Parathyroid adenoma (tissue), 2 donors: ENCODE measurements at regions not wholly inside any gene's neighbourhood (a gene's known extent, or its start where the extent isn't known, plus 50 kb on each side); places are given as distances from the start of the nearest gene placed in this dataset.

Experiments used
- H2AFZ ChIP-seq: fragments of 300-600 bp; sonication (generic); one replicate; pipeline ENCODE4 v1.7.0; 2017; ENCODE audit warnings: antibody characterized with exemption, mild to moderate bottlenecking
- H3K27ac ChIP-seq: fragments of 300-600 bp; sonication (generic); one replicate; pipeline ENCODE4 v1.7.0; 2017
- H3K27me3 ChIP-seq: fragments of 300-600 bp; sonication (generic); one replicate; pipeline ENCODE4 v1.7.0; 2017; ENCODE audit warnings: low read length; ENCODE audit not compliant: control insufficient read depth, insufficient read depth
- H3K36me3 ChIP-seq: fragments of 300-600 bp; sonication (generic); one replicate; pipeline ENCODE4 v1.7.0; 2017; ENCODE audit warnings: low read length; ENCODE audit not compliant: control insufficient read depth, insufficient read depth
- H3K4me1 ChIP-seq: fragments of 300-600 bp; sonication (generic); one replicate; pipeline ENCODE4 v1.7.0; 2017; ENCODE audit warnings: control low read depth
- H3K4me2 ChIP-seq: fragments of 300-600 bp; sonication (generic); one replicate; pipeline ENCODE4 v1.7.0; 2017; ENCODE audit warnings: low read length
- H3K4me3 ChIP-seq: fragments of 300-600 bp; sonication (generic); one replicate; pipeline ENCODE4 v1.7.0; 2017; ENCODE audit warnings: low read depth, low read length
- H3K79me2 ChIP-seq: fragments of 300-600 bp; sonication (generic); one replicate; pipeline ENCODE4 v1.7.0; 2017; ENCODE audit warnings: control low read depth
- H3K9ac ChIP-seq: fragments of 300-600 bp; sonication (generic); one replicate; pipeline ENCODE4 v1.7.0; 2017; ENCODE audit warnings: mild to moderate bottlenecking
- H3K9me3 ChIP-seq: fragments of 300-600 bp; sonication (generic); one replicate; pipeline ENCODE4 v1.7.0; 2017; ENCODE audit warnings: low read length; ENCODE audit not compliant: control insufficient read depth
- TF ChIP-seq, protein P1 (sequence below): fragments of 300-600 bp; sonication (generic); IDR thresholded peaks from one replicate; pipeline ENCODE4 v1.7.0; 2017; ENCODE audit warnings: antibody characterized with exemption, mild to moderate bottlenecking
- donor health status: primary hyperparathyroidism.

DNA sequence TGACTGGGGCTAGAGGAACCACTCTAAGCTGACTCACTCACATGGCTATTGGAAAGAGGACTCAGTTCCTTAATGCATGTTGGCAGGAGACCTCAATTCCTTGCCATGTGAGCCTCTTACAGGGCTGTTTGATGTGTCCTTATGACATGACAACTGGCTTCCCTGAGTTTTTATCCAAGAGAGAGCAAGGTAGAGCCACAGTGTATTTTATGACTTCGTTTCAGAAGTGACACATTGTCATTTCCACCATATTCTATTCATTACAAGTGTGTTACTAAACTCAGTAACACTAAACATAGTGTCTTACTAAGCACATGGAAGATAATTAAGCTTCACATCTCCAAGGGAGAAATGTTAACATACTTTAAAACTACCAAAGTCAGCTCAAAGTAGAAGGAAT lies 98.2 kb downstream of the ZNF777 start:
- no peaks in the 10 kb centered on the region for H3K79me2 ChIP-seq
- H3K27me3 ChIP-seq, result no peaks in the 10 kb centered on the region
- no peak overlapping the region for H3K4me2 ChIP-seq
- no peaks in the 10 kb centered on the region for H3K36me3 ChIP-seq
- no peaks in the 10 kb centered on the region for H3K9me3 ChIP-seq
- H3K9ac ChIP-seq, result no peak overlapping the region
- no peak overlapping the region for H2AFZ ChIP-seq
- no peak overlapping the region for H3K4me3 ChIP-seq
- no peak overlapping the region for H3K27ac ChIP-seq
- H3K4me1 ChIP-seq, result no peaks in the 10 kb centered on the region
- TF ChIP-seq, protein P1, sequence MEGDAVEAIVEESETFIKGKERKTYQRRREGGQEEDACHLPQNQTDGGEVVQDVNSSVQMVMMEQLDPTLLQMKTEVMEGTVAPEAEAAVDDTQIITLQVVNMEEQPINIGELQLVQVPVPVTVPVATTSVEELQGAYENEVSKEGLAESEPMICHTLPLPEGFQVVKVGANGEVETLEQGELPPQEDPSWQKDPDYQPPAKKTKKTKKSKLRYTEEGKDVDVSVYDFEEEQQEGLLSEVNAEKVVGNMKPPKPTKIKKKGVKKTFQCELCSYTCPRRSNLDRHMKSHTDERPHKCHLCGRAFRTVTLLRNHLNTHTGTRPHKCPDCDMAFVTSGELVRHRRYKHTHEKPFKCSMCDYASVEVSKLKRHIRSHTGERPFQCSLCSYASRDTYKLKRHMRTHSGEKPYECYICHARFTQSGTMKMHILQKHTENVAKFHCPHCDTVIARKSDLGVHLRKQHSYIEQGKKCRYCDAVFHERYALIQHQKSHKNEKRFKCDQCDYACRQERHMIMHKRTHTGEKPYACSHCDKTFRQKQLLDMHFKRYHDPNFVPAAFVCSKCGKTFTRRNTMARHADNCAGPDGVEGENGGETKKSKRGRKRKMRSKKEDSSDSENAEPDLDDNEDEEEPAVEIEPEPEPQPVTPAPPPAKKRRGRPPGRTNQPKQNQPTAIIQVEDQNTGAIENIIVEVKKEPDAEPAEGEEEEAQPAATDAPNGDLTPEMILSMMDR, result no peak

DNA sequence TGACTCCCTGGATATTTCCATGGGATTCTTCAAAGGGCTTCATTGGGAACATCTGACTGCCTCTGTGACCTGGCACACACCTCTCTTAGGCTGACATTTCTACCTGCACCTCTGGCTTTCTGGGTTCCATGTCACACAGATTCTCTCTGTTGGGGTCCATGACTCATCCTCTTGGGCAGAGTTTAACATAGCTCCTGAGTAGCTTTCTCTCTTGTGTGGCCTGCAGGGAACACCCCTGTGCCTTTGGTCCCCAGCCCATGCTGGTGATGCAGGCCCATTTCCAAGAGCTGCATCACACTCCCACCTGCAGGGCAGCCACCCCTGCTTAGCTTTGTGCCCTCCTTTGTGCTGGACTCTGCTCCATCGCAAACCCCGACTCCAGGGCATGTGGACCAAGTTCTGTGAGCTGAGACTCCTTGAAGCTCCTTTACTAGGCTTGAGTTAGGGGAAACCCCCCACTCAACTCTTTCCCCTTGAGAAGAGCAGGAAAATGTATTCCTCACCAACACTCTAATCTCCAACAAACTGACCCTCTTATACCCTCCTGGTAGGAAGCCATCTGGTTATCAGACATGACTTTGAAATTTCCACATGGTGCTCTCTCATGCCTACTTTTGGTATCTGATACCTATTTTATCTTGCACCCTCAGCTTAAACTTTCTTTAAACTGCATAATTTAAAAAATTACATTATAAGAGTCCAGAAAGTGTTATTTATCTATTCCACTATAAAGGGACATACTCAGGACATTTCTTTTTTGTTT lies 93.3 kb downstream of the ZNF777 start:
- no peaks in the 10 kb centered on the region for H3K36me3 ChIP-seq
- no peak overlapping the region for H3K4me3 ChIP-seq
- H3K79me2 ChIP-seq, result no peaks in the 10 kb centered on the region
- H3K4me1 ChIP-seq, result no peaks in the 10 kb centered on the region
- no peaks in the 10 kb centered on the region for H3K9me3 ChIP-seq
- H3K27ac ChIP-seq, result no peak overlapping the region
- TF ChIP-seq, protein P1, result no peak
- no peaks in the 10 kb centered on the region for H3K27me3 ChIP-seq
- no peak overlapping the region for H2AFZ ChIP-seq
- no peak overlapping the region for H3K4me2 ChIP-seq
- H3K9ac ChIP-seq, result no peak overlapping the region

DNA sequence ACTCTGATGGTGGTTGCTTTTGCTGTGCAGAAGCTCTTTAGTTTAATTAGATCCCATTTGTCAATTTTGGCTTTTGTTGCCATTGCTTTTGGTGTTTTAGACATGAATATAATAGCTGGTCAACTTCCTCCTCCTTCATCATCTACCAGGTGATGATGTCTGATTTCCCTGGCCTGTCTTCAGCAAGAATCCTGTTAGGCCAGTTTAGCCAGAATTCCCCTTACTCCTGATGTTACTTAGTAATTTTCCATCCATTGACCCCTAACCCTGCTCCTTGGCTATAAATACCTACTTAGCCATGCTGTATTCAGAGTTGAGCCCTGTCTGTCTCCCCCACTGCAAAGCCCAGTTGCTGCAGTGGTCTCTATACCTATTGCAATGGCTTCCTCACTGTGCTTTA lies 91.4 kb downstream of the ZNF777 start:
- Histone ChIP-seq H3K4me1 (no peaks in the 10 kb centered on the region), H3K9ac (no peak overlapping the region), H3K27me3 (no peaks in the 10 kb centered on the region), H3K9me3 (no peaks in the 10 kb centered on the region), H3K79me2 (no peaks in the 10 kb centered on the region), H3K27ac (no peak overlapping the region), H3K36me3 (no peaks in the 10 kb centered on the region), H3K4me2 (no peak overlapping the region), H3K4me3 (no peak overlapping the region), H2AFZ (no peak overlapping the region)
- TF ChIP-seq, protein P1, result no peak

DNA sequence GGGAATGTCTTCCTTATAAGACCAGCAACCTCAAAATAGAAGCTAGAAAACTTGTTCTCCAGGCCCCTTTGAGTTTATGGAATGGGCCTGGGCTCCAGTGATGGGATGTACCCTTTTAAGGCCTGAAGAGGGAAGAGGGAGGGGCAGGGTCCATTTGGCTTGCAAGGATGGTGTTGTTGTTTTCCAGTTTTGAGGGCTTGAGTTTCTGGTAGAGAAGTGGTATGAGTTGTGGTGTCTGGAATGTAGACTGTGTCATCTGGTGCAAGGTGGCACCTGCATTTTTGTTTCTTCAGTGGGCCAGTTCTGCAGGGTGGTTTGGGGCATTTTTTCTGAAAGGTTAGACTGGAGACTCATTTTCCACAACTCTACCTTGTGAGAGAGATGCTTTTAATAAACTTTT lies 90.1 kb downstream of the ZNF777 start:
- no peak overlapping the region for H2AFZ ChIP-seq
- H3K79me2 ChIP-seq, result no peaks in the 10 kb centered on the region
- no peak overlapping the region for H3K9ac ChIP-seq
- H3K36me3 ChIP-seq, result no peaks in the 10 kb centered on the region
- H3K4me1 ChIP-seq, result no peaks in the 10 kb centered on the region
- no peaks in the 10 kb centered on the region for H3K27me3 ChIP-seq
- H3K27ac ChIP-seq, result no peak overlapping the region
- H3K4me2 ChIP-seq, result no peak overlapping the region
- H3K9me3 ChIP-seq, result no peaks in the 10 kb centered on the region
- no peak overlapping the region for H3K4me3 ChIP-seq
- TF ChIP-seq, protein P1, result no peak

DNA sequence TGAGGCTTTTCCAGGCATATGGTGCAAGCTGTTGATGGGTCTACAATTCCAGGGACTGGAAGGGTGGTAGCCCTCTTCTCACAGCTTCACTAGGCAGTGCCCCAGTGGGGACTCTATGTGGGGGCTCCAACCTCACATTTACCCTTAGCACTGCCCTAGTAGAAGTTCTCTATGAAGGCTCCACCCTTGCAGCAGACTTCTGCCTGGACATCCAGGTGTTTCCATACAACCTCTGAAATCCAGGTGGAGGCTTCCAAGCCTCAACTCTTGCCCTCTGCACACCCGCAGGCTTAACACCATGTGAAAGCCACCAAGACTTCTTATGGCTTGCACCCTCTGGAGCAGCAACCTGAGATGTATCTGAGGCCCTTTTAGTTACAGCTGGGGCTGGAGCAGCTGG lies 87.8 kb downstream of the ZNF777 start:
- TF ChIP-seq, protein P1, result no peak
- Histone ChIP-seq H3K27me3 (no peaks in the 10 kb centered on the region), H3K4me3 (no peak overlapping the region), H3K4me1 (no peaks in the 10 kb centered on the region), H3K9ac (no peak overlapping the region), H3K79me2 (no peaks in the 10 kb centered on the region), H3K27ac (no peak overlapping the region), H2AFZ (no peak overlapping the region), H3K36me3 (no peaks in the 10 kb centered on the region), H3K9me3 (no peaks in the 10 kb centered on the region), H3K4me2 (no peak overlapping the region)
